Fibroblast of lung (primary cell): ENCODE measurements at regions not wholly inside any gene's neighbourhood (a gene's known extent, or its start where the extent isn't known, plus 50 kb on each side); places are given as distances from the start of the nearest gene placed in this dataset.
"Not testable (repeated sequence)": the region's sequence is repeated elsewhere in the genome, so short reads cannot be mapped to it uniquely, and the experiment has no call there.

Source experiments
- DNase-seq, 2 donors: peaks; one replicate each; pipeline versions ENCODE4 v3.0.0 to v3.0.0-alpha.2; 2010; ENCODE audit warnings: low read depth in 2 of 2
- H2AFZ ChIP-seq: 2 replicates; pipeline ENCODE4 v1.5.1; 2012; ENCODE audit warnings: low read length, control low read depth, inconsistent platforms
- H3K27ac ChIP-seq: 2 replicates; pipeline ENCODE4 v1.5.1; 2011; ENCODE audit warnings: low read length, control low read depth; ENCODE audit not compliant: insufficient read depth
- H3K27me3 ChIP-seq: 2 replicates; pipeline ENCODE4 v1.5.1; 2011; ENCODE audit warnings: mild to moderate bottlenecking, low read length; ENCODE audit not compliant: control insufficient read depth, insufficient read depth
- H3K36me3 ChIP-seq: 2 replicates; pipeline ENCODE4 v1.5.1; 2011; ENCODE audit warnings: low read length; ENCODE audit not compliant: control insufficient read depth, insufficient read depth
- H3K4me1 ChIP-seq: 2 replicates; pipeline ENCODE4 v1.5.1; 2011; ENCODE audit warnings: low read length; ENCODE audit not compliant: control insufficient read depth, insufficient read depth; ENCODE audit errors: extremely low read depth
- H3K4me2 ChIP-seq: 2 replicates; pipeline ENCODE4 v1.5.1; 2011; ENCODE audit warnings: low read length, control low read depth; ENCODE audit not compliant: insufficient read depth; ENCODE audit errors: extremely low read depth
- H3K4me3 ChIP-seq, 4 experiments: fragments of 200-600 bp in 1 of 4; sonication (generic) in 1 of 4; replicated peaks in 1 of 4; 2 replicates each; pipeline ENCODE4 v1.5.1; 2011 to 2016; ENCODE audit warnings: low read length in 4 of 4, low read depth in 3 of 4, mild to moderate bottlenecking in 3 of 4, control low read depth in 2 of 4, inconsistent platforms in 1 of 4, mixed read lengths in 1 of 4; ENCODE audit not compliant: insufficient read depth in 1 of 4; ENCODE audit errors: control extremely low read depth in 1 of 4
- H3K79me2 ChIP-seq: 2 replicates; pipeline ENCODE4 v1.5.1; 2012; ENCODE audit warnings: mild to moderate bottlenecking, low read length, inconsistent platforms; ENCODE audit not compliant: control insufficient read depth, insufficient read depth
- H3K9ac ChIP-seq: 2 replicates; pipeline ENCODE4 v1.5.1; 2011; ENCODE audit warnings: mild to moderate bottlenecking, low read length, control low read depth; ENCODE audit not compliant: insufficient read depth
- H3K9me3 ChIP-seq: 2 replicates; pipeline ENCODE4 v1.5.1; 2012; ENCODE audit warnings: low read depth, low read length; ENCODE audit not compliant: control insufficient read depth, insufficient read depth
- H4K20me1 ChIP-seq: 2 replicates; pipeline ENCODE4 v1.5.1; 2011; ENCODE audit warnings: low read length; ENCODE audit not compliant: control insufficient read depth, insufficient read depth; ENCODE audit errors: extremely low read depth

GRCh38 chrX:3919668-3920423, 206.4 kb upstream of the PRKX start:
- H3K79me2 ChIP-seq, H3K4me1 ChIP-seq, H3K27ac ChIP-seq, H3K9me3 ChIP-seq, H3K27me3 ChIP-seq, H4K20me1 ChIP-seq, H3K9ac ChIP-seq, H3K4me3 ChIP-seq, H3K4me2 ChIP-seq, DNase-seq, H3K36me3 ChIP-seq, H2AFZ ChIP-seq: not testable (repeated sequence)

- not testable (repeated sequence) for H3K4me1 ChIP-seq, H3K9me3 ChIP-seq, H3K36me3 ChIP-seq, H3K27ac ChIP-seq, DNase-seq, H3K4me3 ChIP-seq, H3K4me2 ChIP-seq, H4K20me1 ChIP-seq, H3K79me2 ChIP-seq, H3K27me3 ChIP-seq, H3K9ac ChIP-seq, H2AFZ ChIP-seq
Measured at GRCh38 chrX:3914813-3915212, 201.4 kb upstream of the PRKX start.

- H3K79me2 ChIP-seq, H3K36me3 ChIP-seq, H3K9me3 ChIP-seq, H3K27me3 ChIP-seq, DNase-seq, H3K4me3 ChIP-seq, H3K4me1 ChIP-seq, H3K4me2 ChIP-seq, H4K20me1 ChIP-seq, H2AFZ ChIP-seq, H3K9ac ChIP-seq, H3K27ac ChIP-seq: not testable (repeated sequence)
Measured at GRCh38 chrX:3914059-3914458, 200.6 kb upstream of the PRKX start.

- H3K9ac ChIP-seq, H2AFZ ChIP-seq, H3K27me3 ChIP-seq, H3K27ac ChIP-seq, H3K36me3 ChIP-seq, H3K9me3 ChIP-seq, H3K4me3 ChIP-seq, DNase-seq, H3K4me1 ChIP-seq, H4K20me1 ChIP-seq, H3K4me2 ChIP-seq, H3K79me2 ChIP-seq: not testable (repeated sequence)
Measured at GRCh38 chrX:3911012-3911411, 197.6 kb upstream of the PRKX start.

- H3K4me3 ChIP-seq, H3K36me3 ChIP-seq, H3K9me3 ChIP-seq, DNase-seq, H3K9ac ChIP-seq, H3K27ac ChIP-seq, H2AFZ ChIP-seq, H4K20me1 ChIP-seq, H3K79me2 ChIP-seq, H3K27me3 ChIP-seq, H3K4me2 ChIP-seq, H3K4me1 ChIP-seq: not testable (repeated sequence)
Measured at GRCh38 chrX:3910611-3911010, 197.2 kb upstream of the PRKX start.

- not testable (repeated sequence) for H3K27me3 ChIP-seq, H3K9ac ChIP-seq, H3K4me2 ChIP-seq, H4K20me1 ChIP-seq, H3K79me2 ChIP-seq, H3K9me3 ChIP-seq, H3K36me3 ChIP-seq, H3K4me1 ChIP-seq, DNase-seq, H3K27ac ChIP-seq, H3K4me3 ChIP-seq, H2AFZ ChIP-seq
Measured at GRCh38 chrX:3905522-3906258, 192.2 kb upstream of the PRKX start.

- H3K27me3 ChIP-seq, H3K9ac ChIP-seq, H3K36me3 ChIP-seq, DNase-seq, H3K4me2 ChIP-seq, H3K79me2 ChIP-seq, H2AFZ ChIP-seq, H3K9me3 ChIP-seq, H3K27ac ChIP-seq, H4K20me1 ChIP-seq, H3K4me1 ChIP-seq, H3K4me3 ChIP-seq: not testable (repeated sequence)
Measured at GRCh38 chrX:3902222-3902621, 188.8 kb upstream of the PRKX start.
